ENCODE measurements at regions not wholly inside any gene's neighbourhood (a gene's known extent, or its start where the extent isn't known, plus 50 kb on each side); places are given as distances from the start of the nearest gene placed in this dataset.
"Not testable (repeated sequence)": the region's sequence is repeated elsewhere in the genome, so short reads cannot be mapped to it uniquely, and the experiment has no call there.

DNA sequence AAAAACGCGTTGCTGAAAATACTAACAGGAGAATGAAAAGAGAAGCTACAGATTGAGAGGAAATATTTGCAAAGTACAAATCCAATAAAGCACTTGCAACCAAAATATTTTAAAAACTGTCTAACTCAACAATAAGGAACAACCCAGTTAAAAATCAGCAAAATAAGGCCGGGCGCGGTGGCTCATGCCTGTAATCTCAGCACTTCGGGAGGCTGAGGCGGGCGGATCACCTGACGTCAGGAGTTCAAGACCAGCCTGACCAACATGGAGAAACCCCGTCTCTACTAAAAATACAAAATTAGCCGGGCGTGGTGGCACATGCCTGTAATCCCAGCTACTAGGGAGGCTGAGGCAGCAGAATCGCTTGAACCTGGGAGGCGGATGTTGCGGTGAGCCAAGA is 798.6 kb downstream of the PLCL1 start:
- not testable (repeated sequence) for DNase-seq

DNA sequence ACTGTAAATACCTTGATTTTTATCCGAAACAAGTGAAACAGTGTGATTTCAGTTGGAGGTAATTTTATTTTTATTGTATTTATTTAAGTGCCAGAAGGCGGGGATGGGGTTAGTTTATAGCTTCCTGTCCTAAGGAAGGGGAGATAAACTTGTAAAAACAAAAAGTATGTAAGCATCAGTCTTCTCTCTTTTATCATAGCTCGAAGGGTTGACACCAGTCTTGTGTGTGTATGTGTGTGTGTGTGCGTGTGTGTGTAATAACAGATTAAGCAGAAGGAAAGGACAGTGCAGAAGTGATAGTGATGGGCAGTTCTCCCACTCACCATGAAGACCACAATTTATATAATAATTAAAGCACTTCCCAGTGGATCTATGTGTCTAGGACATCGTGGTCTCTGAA is 793.3 kb downstream of the PLCL1 start:
- DNase-seq: no peak

DNA sequence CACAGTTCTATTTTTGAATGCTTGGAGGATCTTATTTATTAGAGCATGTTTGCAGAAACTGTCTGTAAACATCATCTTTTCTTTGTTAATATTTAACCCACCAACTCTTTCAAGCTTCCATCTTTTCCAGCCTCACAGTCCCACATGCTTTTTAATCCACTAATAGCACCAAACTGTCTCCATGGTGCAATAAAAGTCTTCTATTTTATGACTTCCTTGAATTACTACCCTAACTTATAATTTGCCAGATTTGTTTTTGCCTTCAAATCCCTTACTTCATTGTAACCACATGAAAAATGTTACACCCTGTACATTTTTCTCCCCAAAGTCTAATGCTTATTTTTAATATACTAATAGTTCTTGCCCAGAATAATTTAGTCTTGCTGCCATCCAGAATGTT is 792.6 kb downstream of the PLCL1 start:
- DNase-seq: no peak

DNA sequence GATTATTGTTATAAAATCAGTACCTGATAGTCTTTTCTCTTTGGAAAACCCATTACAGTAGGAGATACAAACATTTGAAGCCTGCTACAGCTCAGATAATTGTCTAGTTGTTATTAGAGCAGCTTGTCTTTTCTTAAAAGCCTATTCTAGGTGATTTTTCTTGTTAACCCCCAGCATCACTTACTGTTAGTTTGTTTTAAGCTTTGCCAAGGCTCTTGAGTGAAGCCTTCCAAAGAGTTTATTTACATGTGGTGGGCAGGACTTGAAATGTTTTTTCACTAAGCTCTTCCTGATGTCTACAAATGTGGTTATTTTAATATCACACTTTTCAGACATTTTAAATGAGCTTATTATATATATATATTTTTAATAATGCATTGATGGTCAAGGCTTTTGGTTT is 791.3 kb downstream of the PLCL1 start:
- no peak for DNase-seq

DNA sequence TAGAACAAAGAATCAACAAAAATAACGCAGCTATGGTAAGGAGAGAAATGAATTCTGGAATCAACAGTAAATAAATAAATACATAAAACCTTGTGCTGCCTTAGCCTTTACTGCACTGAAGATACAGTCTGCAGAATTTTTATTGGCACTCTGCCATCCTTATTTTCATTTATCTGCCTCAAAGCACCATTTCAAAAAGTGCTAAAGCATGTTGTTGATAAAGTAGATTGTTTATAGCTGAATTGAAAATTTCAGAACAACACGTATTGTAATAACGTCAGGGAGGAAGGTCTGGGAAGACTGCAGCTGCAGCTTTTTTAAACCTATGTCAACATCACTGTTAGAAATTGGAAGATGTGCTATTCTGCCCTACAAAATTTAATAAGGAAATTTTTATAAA is 787.2 kb downstream of the PLCL1 start:
- DNase-seq: no peak

DNA sequence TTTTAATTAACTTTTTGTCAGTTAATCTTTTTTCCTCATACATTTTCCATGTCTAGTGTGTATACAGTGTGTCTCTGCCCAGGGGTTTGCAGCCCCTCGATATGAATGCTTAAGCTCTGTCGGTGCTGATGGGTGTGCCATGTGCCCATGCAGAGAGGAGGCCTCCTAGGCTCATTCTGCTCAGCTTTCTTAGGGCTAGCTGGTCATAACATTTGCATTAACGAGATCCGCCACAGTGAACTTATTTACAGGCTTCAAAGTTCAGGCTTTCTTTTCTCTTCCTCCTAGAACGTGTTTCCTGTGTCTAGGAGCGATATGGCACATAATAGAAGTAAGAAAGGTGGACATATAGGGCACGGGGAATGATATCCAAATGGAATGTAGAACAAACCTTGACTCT is 783.3 kb downstream of the PLCL1 start:
- DNase-seq: no peak

DNA sequence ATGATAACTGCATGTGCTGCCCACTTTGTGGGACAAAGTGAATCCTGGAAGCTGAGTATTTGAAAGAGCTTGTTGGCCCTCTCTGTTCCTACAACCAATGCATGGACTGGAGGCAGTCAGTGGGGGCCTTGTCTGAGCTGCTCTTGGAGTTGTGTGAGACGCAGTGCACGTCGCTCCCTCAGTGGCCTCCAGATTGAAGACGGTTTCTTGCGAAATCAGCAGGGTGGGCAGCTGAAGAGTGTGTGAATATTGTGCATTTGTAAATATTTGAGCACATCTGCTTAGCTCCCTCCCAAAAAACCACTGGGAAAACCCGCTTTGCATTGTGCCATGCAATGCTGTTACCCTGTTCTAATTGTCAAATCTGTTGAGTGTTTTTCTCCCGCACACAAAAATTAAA is 782.8 kb downstream of the PLCL1 start:
- no peak for DNase-seq

DNA sequence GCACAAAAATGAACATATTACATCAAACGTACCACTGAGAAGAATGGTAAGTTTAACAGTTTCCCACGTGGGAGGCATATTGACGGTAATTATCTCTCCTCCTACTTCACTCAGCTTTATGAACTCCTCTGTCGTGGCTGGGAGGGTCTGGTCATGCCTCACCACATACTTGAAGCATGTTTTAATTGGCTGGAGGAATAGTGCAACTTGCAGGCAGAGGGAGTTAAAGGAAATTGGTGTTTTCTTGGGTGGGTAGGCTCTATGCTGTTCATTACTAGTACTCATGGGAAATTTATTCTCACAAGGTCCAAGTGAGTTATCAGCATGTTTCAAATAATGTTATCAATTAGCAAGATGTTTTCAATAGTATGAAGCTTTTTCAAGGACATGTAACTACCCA is 767.0 kb downstream of the PLCL1 start:
- no peak for DNase-seq

DNA sequence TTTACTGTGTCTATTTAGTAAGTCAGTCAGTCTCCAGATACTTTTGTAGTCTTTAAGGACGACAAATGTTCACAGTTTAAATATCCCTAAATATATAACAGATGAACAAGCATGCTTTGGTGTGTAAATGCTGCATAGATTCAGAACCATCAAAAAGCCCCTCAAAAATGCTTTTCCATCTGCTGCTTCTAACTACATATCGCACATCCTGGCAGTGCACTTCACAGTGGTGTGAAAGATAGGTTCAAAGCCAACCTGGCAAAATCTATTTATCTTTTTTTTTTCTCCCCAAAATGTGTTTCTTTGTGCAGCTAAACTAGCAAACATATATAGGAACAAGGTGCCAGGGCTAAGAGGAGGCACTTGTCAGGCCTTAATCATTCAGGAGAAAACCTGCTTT is 753.8 kb downstream of the PLCL1 start:
- no peak for DNase-seq

DNA sequence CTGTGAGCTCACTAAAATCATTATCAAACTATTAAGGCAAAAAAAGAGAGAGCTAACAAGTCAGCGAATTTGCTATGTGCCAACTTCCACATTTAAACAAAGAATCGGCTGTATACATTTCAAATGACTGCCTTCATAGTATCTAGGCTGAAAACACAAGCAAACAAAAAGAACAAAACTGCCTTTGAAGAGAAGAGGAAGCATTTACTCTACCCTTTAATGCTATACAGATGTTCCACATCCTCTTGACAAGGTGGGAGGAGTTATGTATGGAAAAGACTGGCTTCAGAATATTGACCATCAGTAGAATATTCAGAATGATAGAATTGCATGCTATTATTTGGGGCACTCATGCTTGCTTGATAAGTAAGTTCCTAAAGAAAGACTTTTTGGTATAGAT is 741.7 kb downstream of the PLCL1 start:
- no peak for DNase-seq

DNA sequence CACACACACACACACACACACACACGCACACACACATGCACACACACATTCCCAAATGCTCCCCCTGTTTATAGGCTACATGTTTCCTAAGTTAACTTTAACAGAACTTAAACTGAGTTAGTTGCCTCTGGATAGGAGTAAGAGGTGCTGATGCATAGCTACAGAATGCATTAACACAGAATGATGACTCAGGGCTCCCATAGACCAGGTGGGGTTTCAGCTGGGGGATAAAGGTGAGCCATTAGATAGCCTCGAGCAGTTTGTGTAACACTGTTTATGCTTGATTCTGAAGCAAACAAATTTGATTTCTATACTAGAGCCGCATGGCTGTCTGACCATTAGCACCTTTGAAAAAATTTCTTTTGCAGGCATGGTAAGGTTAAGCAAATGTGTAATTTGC is 741.0 kb downstream of the PLCL1 start:
- no peak for DNase-seq

DNA sequence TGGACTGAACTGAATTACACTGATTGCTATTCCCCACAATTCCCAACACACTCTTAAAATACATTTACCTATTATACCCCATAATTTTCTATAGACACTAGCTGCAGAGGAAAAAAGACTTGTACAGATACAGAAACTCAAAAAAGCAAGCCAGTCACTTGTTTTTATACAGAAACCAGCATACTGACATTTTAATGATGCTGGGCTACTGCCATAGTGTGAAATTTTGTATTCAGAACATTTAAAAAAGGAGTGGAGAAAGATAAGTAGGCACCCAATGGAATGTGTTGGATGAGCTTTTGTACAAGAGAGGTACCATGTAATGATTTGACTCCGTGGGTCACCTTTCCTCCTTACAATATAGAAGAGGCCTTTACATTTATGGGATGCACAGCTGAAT is 740.1 kb downstream of the PLCL1 start:
- DNase-seq: no peak

DNA sequence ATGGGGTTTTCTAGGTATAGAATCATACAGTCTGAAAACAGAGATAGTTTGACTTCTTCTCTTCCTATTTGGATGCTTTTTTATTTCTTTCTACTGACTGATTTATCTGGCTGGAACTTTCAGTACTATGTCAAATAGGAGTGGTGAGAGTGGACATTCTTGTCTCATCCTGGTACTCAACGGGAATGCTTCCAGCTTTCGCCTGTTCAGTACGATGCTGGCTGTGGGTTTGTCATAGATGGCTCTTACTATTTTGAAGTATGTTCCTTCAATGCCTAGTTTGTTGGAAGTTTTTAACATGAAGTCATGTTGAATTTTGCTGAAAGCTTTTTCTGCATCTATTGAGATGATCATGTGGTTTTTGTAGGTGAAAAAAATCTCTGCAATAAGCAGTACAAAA is 730.4 kb downstream of the PLCL1 start:
- no peak for DNase-seq

DNA sequence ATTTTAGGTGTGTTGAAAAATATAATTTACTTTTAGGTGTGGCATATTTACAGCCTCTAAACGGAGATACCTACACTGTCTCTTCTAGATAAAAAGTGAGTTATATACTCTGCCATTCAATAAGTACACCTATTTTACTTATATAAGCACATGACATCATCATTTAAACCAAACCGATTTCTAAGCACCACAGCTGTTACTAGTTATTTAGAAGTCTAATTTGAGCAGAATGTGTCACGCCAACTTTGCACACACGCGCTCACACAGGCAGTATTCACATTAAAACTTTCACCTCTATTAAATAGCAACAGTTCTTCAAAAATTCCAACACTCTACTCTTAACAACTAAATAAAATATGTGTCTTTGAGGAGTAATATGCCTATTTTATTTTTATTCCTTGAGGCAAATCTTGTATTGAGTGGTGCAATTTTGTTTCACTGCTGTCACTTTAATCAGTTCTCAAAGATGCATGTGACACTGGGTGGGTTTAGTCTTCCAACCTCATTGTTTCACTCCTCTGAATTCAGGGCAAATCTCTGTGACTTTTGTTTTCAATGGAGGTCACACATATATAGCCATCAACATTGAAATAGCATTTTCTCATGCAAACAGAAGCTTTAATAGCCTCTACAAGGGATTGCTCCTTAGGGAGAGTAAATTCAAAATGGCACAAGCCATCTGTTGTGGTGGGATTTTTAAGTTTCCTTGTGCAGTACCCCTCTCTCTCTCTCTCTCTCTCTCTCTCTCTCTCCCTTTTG is 721.0 kb downstream of the PLCL1 start:
- no peak for DNase-seq

DNA sequence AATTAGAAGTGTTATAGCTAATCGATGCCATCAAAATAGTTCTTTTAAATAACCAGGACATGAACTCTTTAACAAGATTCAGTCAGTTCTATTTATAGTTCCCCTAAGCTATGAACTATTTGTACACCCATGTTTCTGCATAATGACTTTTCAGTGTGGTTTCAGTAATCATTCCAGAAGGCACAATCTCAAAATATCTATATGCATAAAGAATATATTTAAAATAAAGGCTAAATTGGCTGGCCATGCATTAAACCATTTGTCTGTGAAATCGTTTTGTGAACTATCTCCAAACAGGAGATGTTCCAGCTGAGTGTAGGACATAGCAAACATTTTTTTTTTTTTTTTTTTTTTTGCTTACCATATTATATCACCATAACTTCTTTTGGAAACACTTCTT is 719.3 kb downstream of the PLCL1 start:
- no peak for DNase-seq

DNA sequence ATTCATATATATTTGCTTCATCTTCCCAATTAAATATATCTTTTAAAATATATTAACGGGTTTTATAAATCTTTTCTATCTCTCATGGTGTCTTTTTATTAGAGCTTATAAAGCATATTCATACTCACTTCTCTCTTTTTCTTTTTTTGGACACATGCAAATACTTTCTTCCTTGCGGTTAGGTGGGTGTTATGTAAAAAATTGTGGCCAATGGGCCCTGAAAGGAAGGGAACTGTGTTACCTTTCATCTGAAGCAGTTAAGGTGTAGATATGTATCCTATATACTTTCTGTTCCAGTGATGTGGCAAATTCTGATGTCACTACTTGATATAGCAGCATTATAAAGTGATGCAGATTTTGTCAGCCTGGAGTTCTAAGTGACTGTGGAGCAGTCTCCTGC is 714.5 kb downstream of the PLCL1 start:
- no peak for DNase-seq

DNA sequence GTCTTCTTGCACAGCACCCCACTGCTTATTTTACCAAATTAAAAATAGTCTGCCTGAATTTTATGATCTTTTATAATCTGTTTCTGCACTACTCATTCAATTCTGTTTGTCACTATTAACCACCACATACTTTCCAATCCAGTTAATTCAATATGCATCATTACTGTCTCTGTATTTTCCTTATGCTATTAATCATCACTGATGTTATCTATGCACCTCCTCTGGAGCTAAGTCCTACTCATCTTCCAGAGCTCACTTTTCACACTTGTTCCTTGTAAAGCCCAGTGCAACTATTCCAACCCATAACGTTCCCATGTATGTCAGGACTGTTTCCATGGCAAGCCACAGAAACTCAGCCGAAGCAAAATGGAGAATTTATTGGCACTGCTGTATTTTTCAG is 713.6 kb downstream of the PLCL1 start:
- DNase-seq: no peak

DNA sequence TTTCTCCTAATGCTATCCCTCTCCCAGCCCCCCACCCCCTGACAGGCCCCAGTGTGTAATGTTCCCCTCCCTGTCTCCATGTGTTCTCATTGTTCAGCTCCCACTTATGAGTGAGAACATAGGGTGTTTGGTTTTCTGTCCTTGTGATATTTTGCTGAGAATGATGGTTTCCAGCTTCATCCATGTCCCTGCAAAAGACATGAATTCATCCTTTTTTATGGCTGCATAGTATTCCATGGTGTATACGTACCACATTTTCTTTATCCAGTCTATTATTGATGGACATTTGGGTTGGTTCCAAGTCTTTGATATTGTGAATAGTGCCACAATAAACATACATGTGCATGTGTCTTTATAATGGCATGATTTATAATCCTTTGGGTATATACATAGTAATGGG is 704.2 kb downstream of the PLCL1 start:
- not testable (repeated sequence) for DNase-seq

DNA sequence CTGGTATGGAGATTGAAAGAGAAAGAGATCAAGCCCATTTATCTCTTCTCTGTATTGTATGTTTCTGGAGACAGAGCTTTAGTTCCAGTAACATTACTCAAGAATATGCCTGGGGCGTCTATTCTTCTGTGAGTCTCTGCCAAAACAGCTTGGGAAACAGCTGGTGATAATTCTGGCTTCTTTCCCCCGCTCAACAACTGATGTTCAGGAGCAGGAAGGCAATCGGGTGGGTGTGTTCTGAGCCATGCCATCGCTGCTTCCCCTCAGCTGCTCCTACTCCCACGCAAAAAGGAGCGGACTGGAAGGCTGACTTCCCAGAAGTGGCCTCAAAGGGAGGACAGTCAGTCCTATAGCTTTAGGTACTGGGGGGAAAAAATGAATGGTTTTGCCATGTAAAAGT is 695.1 kb downstream of the PLCL1 start:
- no peak for DNase-seq

DNA sequence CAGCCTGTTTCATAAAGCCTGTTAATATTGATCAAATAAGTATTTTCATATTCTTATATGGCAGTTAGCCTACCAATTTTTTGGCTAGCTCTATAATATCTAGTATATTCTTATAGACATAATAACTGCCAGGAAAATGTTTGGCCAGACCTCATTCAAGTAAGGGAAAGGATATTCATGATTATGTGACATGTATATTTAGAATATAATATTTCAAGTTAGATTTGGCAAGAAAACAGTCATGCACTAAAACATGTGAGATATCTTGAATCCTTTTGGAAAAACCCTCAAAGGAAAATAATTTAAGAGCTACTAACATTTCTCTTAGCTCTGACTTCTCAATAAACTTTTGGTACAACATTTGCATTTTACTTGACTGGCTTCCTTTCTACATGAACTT is 694.1 kb downstream of the PLCL1 start:
- no peak for DNase-seq

DNA sequence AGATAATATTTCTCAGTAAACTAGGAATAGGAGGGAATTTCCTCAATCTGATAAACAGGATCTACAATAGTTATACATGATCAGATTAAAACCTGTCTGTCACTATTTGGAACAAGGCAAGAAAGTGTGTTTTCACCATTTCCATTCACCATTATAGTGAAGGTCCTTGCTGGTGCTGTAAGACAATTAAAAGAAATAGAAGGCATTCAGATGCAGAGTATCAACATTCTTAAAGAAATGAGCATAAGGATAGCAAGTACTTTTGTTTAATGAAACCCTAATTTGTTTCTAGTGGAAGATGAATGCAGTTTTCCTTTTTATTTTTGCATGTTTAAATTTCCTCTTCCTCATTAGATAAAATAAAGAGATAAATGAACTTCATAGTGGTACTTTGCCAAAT is 693.7 kb downstream of the PLCL1 start:
- DNase-seq: no peak

DNA sequence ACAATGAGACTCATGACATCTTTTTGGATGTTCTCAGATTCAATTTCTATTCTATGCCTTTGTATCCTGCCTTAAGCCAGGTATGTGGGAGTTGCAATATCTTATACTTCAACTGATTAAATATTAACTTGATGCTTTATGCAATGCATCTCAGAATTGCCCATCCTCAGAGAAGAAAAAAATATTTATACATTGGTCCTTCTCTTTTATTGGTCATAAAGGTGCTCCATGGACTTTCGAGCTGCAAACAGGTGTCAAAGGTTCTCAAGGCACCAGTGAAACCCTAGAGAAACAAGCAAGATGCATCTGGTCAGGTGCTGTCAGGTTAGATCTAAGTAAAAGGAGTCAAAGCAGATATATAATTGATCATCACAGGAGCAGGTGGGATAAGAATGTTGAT is 690.5 kb downstream of the PLCL1 start:
- no peak for DNase-seq

DNA sequence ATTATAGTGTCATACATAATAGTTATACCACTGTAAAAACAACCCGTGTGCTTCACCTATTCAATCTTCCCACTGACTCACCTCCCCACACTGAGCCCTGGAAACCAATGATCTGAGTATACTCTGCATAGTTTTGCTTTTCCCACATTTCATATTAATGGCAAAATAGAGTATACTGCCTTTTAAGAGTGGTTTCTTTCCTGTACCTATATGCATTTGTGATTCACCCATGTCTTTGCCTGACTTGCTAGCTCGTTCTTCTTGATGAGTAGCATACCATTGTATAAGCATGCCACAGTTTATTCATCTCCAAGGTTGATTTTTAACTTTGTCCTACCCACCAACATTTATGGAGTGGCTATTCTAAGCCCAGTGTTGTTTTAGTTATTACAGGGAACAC is 686.4 kb downstream of the PLCL1 start:
- DNase-seq: no peak

DNA sequence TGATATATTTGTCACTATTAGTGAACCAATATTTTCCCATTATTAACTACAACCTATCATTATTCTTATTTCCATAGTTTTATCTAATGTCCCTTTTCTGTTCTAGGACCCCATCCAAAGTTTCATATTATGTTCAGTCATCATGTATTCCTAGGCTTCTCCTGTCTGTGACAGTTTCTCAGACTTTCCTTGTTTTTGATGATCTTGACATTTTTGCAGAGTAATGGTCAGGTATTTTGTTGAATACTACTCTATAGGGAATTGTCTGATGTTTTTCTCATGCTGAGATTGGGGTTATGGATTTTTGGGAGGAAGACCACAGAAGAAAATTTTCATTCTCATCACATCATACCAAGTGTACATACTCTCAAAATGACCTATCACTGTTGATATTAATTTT is 684.6 kb downstream of the PLCL1 start:
- DNase-seq: no peak

DNA sequence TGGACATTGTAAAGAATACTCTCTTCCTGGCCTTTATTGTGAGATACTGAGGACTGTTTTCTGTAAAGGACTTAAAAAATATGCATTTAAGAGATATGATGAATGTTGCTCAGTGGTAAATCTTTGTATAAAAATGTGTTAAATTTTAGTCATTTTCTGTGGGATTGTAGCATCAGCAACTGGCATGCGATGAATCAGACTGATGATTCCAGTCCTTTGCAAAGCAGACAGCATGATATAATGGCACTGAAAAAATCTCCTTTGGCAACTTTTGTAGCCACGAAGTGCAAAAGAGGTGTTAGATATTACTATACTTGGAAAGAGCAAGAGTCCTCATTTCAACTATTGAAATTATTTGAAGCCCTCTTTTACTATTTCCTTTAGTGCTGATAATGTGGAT is 678.7 kb downstream of the PLCL1 start:
- no peak for DNase-seq

DNA sequence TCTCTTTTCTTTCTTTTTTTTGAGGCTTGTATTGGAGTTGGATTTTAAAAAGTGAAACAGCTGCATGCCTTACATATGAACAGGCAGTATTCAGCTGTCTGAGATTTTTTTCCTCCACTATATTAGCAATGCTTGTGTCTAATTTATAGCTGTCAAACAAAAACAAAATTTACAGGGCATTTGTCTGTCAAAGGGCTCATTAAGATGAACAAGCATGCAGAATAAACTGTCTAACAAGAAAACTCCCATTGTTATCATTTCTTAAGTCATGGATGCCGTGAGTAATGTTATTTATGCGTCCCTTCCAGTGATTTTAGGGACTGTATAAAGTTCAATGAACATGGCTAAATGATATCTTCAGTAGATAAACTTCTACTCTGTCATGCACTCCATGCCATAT is 674.7 kb downstream of the PLCL1 start:
- DNase-seq: no peak

All from CD4-positive, alpha-beta T cell treated with Interferon gamma for 1 hour (primary cell).